SKM-1 treated with dmso at 0.1 percent for 144 hours (cell line): ENCODE measurements at regions not wholly inside any gene's neighbourhood (a gene's known extent, or its start where the extent isn't known, plus 50 kb on each side); places are given as distances from the start of the nearest gene placed in this dataset.

Source experiments
- DNase-seq: peaks from one replicate; lab custom pipeline; 2025; ENCODE audit not compliant: unreplicated experiment; lab: John Stamatoyannopoulos, UW

GRCh38 chr3:193754719-193755118 lies 161.7 kb downstream of the OPA1 start:
- no peak for DNase-seq

- no peak for DNase-seq
Measured at GRCh38 chr3:193756536-193756935, 163.5 kb downstream of the OPA1 start.

- DNase-seq: no peak
Measured at GRCh38 chr3:193757457-193757856, 164.4 kb downstream of the OPA1 start.

DNA sequence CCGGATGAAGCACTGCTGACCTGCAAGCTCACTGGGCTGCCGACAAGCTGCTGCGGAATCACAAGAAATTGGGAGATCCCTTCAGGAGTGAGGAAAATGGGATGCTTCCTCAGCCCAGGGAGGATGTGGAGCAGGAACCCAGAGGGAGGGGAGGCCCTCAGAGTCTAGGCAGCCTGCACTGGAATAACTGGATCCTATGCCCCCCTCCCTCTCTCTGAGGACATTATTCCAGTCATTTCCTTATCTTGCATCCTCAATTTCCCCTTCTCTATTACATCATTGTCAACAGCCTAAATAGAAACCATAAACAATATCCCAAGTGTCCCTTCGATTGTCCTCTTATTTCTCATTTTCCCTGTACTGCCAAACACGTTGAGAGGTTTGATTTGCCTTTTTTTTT lies 169.0 kb downstream of the OPA1 start:
- DNase-seq: no peak

DNA sequence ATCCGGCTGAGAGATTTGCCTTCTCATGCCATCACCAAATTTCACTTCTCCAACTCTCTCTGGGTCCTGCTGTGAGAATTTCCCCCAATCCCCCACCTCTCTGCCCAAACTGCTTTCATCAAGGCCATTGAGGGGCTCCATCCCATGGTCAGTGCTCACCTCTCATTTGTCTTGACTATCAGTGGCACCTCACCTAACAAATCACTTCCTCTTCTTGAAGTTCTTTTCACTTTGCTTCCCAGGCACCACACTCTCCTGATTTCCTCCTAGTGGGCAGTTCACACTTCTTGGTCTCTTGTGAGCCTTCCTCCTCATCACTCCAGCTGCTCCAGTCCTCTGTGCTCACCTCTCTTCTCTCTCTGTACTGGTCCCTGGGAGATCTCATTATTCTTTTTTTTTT lies 169.6 kb downstream of the OPA1 start:
- no peak for DNase-seq

- no peak for DNase-seq
Measured at GRCh38 chr3:193764959-193765358, 172.0 kb downstream of the OPA1 start.

DNA sequence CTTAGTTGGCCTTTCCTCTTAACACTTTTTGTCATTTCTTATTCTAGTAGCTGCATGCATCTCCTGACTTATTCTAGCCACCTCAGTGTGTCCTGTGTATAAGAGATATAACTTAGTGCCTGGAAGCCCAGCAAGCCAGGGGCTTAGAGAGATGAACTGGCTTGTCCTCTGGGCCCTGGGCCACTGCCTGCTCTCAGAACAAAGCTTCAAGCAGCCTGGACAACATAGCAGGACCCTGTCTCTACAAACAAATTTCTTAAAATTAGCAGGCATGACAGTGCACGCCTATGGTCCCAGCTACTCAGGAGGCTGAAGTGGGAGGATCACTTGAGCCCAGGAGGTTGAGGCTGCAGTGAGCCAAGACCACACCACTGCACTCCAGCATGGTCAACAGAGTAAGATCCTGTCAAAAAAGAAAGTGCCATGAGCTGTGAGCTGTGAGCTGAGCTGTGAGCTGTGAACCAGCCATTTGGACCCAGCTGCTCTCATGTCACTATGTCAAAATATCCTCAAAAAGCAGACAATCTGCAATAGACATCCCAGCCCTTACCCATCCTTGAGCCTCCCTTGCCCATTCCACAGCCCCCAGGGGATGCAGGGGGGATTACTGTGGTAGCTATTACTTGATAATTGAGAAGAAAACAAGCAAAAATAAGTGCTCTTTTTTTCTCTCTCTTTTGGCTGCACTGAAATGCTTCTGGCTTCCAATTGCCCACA lies 174.5 kb downstream of the OPA1 start:
- no peak for DNase-seq

GRCh38 chr3:193768070-193768394 lies 175.0 kb downstream of the OPA1 start:
- no peak for DNase-seq

DNA sequence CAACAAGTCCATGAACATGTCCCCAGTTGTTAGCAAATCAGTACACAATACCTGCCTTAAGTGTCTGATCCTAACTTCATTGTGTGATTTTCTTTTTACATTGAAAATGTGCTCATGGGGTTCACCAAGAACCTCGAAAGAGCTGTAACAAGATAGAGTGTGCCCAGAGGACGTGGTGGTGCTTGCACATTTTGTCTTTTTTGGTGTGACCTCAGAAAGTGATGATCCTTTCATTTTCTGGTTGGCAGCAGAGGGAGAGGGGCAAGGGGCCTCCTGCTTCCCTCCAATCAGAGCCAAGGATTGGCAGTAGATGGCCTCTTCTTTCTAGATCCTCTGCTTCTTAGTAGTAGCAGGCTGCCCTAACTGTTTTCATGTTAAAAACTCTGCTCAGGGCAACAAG lies 176.4 kb downstream of the OPA1 start:
- DNase-seq: no peak

DNA sequence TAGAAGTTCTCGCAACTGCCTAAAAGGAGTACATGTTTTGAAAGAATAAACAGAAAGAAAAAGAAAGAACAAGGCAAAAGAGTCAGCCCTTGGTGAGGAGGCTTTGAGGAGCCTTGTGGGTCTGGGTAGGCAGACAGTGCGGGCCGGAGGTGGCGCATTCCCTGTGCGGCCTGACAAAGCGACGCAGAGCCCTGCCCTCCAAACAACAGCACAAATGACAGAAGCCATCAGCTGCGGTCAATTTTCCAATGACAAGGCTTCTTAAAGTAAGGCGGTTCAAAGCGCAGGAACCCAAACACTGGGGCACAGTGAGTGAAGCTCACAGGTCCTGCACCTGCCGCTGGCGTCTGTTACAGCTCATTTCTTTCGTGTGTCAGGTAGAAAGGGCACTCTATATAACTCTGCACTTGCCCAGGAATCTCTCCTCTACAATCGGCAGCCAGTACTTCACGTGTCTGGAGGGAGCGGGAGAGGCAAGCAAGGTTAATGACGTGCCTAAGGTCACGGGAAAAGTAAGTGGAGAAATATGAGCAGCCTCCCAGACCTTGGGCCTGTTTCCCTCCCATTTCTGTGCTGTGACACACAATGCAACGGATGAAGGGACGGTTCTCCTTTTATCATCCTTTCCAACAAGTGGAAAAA lies 178.1 kb downstream of the OPA1 start:
- DNase-seq: no peak

- no peak for DNase-seq
Measured at GRCh38 chr3:193771653-193772421, 178.8 kb downstream of the OPA1 start.

GRCh38 chr3:193772422-193772763 lies 179.4 kb downstream of the OPA1 start:
- DNase-seq: no peak

GRCh38 chr3:193773266-193774220 lies 180.5 kb downstream of the OPA1 start:
- no peak for DNase-seq

DNA sequence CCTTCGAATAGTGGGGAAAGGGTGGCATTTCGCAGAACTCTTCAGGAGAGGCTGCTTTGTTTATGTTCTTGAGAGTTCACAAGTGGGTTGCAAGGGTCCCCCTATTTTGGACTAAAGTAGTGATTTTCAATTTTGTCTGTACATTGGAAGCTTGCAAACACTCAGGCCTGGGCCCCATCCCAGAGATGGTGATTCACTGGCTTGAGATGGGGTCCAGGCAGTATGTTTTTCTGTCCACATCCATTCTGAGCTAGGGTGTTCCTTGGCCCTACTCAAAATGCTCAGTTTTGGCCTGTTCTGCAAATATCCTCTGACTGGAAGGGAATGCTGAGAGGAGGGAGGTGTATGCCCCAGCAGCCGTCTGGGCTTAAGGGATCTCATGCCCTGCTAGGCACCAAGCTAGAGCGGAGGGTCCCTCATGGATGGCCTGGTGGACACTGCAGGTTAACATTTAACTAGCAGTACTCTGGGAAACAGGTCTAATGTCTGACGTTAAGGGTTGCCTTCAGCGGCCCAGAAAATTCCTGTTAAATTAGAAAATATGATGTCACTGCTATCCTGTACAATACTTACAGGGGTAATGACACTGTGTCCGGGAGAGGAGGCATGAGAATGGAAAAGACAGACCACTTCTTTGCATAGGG lies 181.4 kb downstream of the OPA1 start:
- DNase-seq: no peak

GRCh38 chr3:193774916-193775285 lies 181.9 kb downstream of the OPA1 start:
- no peak for DNase-seq

GRCh38 chr3:193775421-193776077 lies 182.5 kb downstream of the OPA1 start:
- no peak for DNase-seq

GRCh38 chr3:193776626-193777358 lies 183.8 kb downstream of the OPA1 start:
- DNase-seq: no peak

DNA sequence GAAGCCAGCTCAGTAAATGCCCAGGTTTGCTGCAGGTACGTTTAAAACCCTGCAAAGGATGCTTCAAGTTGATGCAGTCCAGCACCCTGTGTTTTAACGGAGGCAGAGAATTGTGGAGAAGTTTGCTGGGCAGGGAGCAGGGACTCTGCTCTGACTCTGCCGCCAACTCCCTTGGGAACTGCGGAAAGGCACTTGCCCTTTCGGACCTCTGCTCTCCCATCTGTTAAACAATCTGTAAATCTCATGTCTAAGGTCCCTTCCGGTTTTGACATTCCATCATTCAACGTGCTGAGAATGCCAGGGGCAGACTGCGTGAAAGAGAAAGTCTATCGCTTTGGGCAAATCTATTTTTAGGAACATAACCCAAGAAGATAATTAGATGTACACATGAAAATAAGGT lies 184.5 kb downstream of the OPA1 start:
- DNase-seq: no peak

DNA sequence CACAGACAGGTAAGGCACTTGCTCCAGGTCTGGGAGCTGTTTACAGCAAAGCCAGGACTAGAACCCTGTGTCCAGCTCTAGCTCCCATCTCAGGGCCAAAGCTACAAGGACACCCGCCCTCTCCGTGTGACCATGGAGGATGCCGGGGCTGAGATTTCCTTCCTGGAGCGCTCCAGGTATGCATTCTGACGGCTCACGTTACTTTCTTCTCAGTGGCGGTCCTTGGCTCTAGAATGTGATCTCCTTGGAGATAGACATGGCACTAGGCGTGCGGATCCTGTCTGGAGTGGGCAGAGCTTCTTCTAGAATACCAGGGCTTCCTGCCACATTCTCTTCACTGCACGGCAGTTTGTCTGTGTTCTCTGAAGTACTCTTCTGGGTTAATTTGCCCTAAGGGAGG lies 185.7 kb downstream of the OPA1 start:
- no peak for DNase-seq

- no peak for DNase-seq
Measured at GRCh38 chr3:193779933-193780332, 186.9 kb downstream of the OPA1 start.
